SH-SY5Y (cell line): ENCODE measurements at regions not wholly inside any gene's neighbourhood (a gene's known extent, or its start where the extent isn't known, plus 50 kb on each side); places are given as distances from the start of the nearest gene placed in this dataset.

ENCODE experiments used
- GATA2 ChIP-seq: IDR thresholded peaks from 2 replicates; pipeline ENCODE4 v1.6.1; 2011; ENCODE audit warnings: mild to moderate bottlenecking, low read depth, low read length
- GATA3 ChIP-seq: IDR thresholded peaks from 2 replicates; pipeline ENCODE4 v1.6.1; 2011; ENCODE audit warnings: low read depth, mild to moderate bottlenecking, low read length, moderate library complexity

DNA sequence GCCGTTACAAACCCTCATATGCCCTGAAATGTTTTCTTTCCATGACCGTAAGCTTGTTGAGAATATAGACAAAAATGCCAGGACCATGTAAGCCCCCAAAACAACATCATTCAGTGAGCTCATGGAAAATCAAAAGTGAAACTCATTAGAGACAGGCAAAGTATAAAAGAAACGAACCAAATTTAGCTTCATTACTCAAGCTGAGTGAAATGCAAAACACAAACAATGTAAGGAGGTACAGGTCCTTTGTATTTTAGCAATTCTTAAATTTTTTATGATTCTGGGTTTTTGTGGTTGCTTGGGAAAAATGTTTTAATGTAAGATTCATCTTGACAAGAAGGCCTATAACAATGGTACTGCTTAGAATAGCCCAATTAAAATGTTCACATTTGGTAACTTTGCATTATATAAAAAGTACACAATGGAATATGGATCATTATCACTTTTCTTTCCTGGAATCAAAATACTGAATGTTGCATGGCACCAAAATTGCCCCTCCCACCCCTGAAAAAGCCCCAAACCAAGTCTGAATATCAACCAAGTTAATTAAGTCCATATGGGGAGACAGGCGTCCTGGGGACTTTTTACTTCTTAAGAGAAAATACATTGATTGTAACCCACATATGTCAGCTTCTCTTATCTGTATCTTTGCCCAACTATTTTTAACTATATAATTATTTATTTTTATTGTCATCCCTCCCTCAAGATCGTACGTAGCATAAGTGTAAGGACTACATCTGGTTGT lies 247.7 kb upstream of the CDIN1 start:
- no peak for TF ChIP-seq GATA2
- TF ChIP-seq GATA3 = no peak
